ENCODE measurements at regions not wholly inside any gene's neighbourhood (a gene's known extent, or its start where the extent isn't known, plus 50 kb on each side); places are given as distances from the start of the nearest gene placed in this dataset.

DNA sequence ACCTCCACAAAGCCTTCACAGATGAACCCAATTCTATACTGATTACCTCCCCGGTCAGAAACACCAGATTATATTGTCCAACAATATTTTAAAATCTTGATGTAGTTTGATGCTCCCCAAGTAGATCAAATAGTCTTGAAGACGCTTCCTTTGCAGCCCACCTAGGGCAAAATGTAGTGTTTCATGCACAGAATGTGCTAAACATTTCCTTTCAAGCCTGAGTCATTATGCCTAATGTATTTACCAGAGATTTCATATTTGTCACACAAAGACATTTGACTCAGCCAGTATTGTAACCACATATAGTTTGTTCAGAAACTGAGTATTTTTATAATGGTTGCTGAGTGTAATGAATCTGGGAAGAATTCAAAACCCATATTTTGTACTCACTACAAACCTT, 1396.8 kb downstream of the LRRC4C start:
- H3K27ac ChIP-seq (ENCODE audit: low read depth in 1 of 2, low read length in 2 of 2): no peak overlapping the region
- H3K4me1 ChIP-seq (ENCODE audit: control insufficient read depth in 1 of 2, insufficient read depth in 2 of 2, low read length in 2 of 2): no peaks in the 10 kb centered on the region
- WGBS, 2 donors: 85 to 89% methylated on average over 2 of the region's 2 CpGs
- H3K27me3 ChIP-seq (ENCODE audit: control insufficient read depth in 1 of 2, insufficient read depth in 2 of 2, low read length in 1 of 2): no peaks in the 10 kb centered on the region
- H3K4me3 ChIP-seq (ENCODE audit: low read length in 2 of 2): no peak overlapping the region
- H3K9me3 ChIP-seq (ENCODE audit: control insufficient read depth, low read length): no peaks in the 10 kb centered on the region
- intact Hi-C loops (cut with DNase I): no loop called here
- DNase-seq (no peak), ATAC-seq (ENCODE audit: low FRiP score) (no peak)
- H3K36me3 ChIP-seq (ENCODE audit: control insufficient read depth in 1 of 2, insufficient read depth in 2 of 2, low read length in 1 of 2): no peaks in the 10 kb centered on the region

DNA sequence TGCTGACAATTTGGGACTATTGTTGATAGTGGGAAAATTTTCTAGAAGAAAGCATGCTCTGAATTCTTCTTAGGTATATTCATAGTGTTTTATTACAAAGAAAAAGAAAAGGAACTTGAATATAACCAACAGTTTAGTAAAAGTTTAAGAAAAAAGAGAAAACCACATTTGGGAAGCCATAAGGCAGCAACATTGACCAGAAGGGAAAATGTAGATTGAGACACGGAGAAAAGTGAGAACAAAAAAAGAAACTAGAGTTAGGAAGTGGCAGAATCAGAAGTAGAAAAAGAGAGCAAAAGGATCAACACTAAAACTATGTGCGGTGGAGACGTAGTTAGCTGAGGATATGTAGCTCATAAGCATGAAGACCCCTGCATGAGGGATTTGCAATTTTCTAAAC, 1398.2 kb downstream of the LRRC4C start:
- Histone ChIP-seq H3K27ac (ENCODE audit: low read depth in 1 of 2, low read length in 2 of 2) (no peak overlapping the region), H3K9me3 (ENCODE audit: control insufficient read depth, low read length) (no peaks in the 10 kb centered on the region), H3K27me3 (ENCODE audit: control insufficient read depth in 1 of 2, insufficient read depth in 2 of 2, low read length in 1 of 2) (no peaks in the 10 kb centered on the region), H3K4me3 (ENCODE audit: low read length in 2 of 2) (no peak overlapping the region), H3K4me1 (ENCODE audit: control insufficient read depth in 1 of 2, insufficient read depth in 2 of 2, low read length in 2 of 2) (no peaks in the 10 kb centered on the region), H3K36me3 (ENCODE audit: control insufficient read depth in 1 of 2, insufficient read depth in 2 of 2, low read length in 1 of 2) (no peaks in the 10 kb centered on the region)
- DNase-seq (no peak), ATAC-seq (ENCODE audit: low FRiP score) (no peak)
- 73 to 86% methylated on average over 3 of the region's 3 CpGs for WGBS, 2 donors
- intact Hi-C loops (cut with DNase I): no loop called here

DNA sequence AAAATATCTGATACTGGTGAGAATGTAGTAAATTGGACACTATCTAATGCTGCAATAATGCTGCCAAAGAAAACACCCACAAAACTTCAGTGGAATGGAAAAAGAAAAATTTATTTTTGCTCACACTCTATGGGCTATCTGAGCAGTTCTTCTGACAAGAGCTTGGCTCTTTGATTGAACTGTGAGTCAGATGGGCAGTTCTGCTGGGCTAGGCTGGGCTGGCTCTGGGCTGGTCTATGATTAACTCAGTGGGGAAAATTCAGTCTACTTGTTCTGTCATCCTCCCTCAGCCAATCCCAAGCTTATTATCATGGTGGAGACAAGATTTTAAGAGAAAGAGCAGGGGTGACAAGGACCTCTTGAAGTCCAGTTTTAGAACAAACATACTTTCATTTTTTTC, 1404.8 kb downstream of the LRRC4C start:
- no peaks in the 10 kb centered on the region for H3K36me3 ChIP-seq (ENCODE audit: control insufficient read depth in 1 of 2, insufficient read depth in 2 of 2, low read length in 1 of 2)
- H3K27me3 ChIP-seq (ENCODE audit: control insufficient read depth in 1 of 2, insufficient read depth in 2 of 2, low read length in 1 of 2): no peaks in the 10 kb centered on the region
- DNase-seq: no peak
- H3K27ac ChIP-seq (ENCODE audit: low read depth in 1 of 2, low read length in 2 of 2): no peak overlapping the region
- intact Hi-C loops (cut with DNase I): no loop called here
- no peaks in the 10 kb centered on the region for H3K9me3 ChIP-seq (ENCODE audit: control insufficient read depth, low read length)
- no peak overlapping the region for H3K4me3 ChIP-seq (ENCODE audit: low read length in 2 of 2)
- ATAC-seq (ENCODE audit: low FRiP score): no peak
- peaks cover 2 to 3% of the 10 kb centered on the region in 2 donors for H3K4me1 ChIP-seq (ENCODE audit: control insufficient read depth in 1 of 2, insufficient read depth in 2 of 2, low read length in 2 of 2)

DNA sequence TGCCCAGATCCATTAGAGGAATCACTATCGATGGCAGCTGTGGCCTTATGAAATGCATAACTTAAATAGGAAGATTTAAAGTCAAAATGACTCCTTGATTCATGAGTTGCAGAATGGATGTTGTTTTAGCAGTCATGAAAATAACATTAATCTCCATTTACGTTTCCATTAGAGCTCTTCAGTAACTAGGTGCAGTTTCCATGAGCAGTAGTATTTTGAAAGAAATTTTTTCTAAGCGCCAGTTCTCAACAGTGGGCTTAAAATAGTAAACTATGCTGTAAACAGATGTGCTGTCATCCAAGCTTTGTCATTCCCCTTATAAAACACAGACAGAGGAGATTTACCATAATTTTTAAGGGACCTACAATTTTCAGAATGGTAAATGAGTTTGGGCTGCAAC, 1414.1 kb downstream of the LRRC4C start:
- Histone ChIP-seq H3K27me3 (ENCODE audit: control insufficient read depth in 1 of 2, insufficient read depth in 2 of 2, low read length in 1 of 2) (no peaks in the 10 kb centered on the region), H3K4me3 (ENCODE audit: low read length in 2 of 2) (no peak overlapping the region), H3K27ac (ENCODE audit: low read depth in 1 of 2, low read length in 2 of 2) (no peak overlapping the region), H3K4me1 (ENCODE audit: control insufficient read depth in 1 of 2, insufficient read depth in 2 of 2, low read length in 2 of 2) (no peaks in the 10 kb centered on the region), H3K36me3 (ENCODE audit: control insufficient read depth in 1 of 2, insufficient read depth in 2 of 2, low read length in 1 of 2) (no peaks in the 10 kb centered on the region), H3K9me3 (ENCODE audit: control insufficient read depth, low read length) (no peaks in the 10 kb centered on the region)
- ATAC-seq (ENCODE audit: low FRiP score) (no peak), DNase-seq (no peak)
- 58 to 60% methylated on average over 3 of the region's 3 CpGs for WGBS, 2 donors
- intact Hi-C loops (cut with DNase I): no loop called here

DNA sequence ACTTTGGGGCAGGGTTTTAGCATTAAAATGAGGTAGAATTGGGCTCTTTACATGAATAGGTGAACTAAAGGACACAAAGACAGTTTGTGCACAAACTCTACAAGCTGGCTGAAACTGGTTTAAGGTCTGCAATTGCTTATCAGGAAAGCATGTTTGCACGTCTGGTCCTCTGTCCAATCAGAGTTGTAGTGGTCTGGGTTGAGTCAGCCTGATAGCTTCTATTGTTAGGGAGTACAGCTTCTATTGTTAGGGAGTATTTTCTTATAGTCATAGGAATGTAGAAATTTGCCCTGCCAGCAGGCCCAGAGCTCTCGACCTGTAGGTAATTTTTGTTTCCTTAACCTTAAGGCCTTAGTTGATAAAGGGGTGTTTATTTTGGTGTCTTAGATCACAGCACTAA, 1422.4 kb downstream of the LRRC4C start:
- H3K36me3 ChIP-seq (ENCODE audit: control insufficient read depth in 1 of 2, insufficient read depth in 2 of 2, low read length in 1 of 2): no peaks in the 10 kb centered on the region
- H3K4me3 ChIP-seq (ENCODE audit: low read length in 2 of 2): no peak overlapping the region
- 11 to 15% methylated on average over 2 of the region's 2 CpGs for WGBS, 2 donors
- no peak overlapping the region for H3K27ac ChIP-seq (ENCODE audit: low read depth in 1 of 2, low read length in 2 of 2)
- H3K4me1 ChIP-seq (ENCODE audit: control insufficient read depth in 1 of 2, insufficient read depth in 2 of 2, low read length in 2 of 2): no peaks in the 10 kb centered on the region
- ATAC-seq (ENCODE audit: low FRiP score) (no peak), DNase-seq (no peak)
- intact Hi-C loops (cut with DNase I): no loop called here
- no peaks in the 10 kb centered on the region for H3K27me3 ChIP-seq (ENCODE audit: control insufficient read depth in 1 of 2, insufficient read depth in 2 of 2, low read length in 1 of 2)
- H3K9me3 ChIP-seq (ENCODE audit: control insufficient read depth, low read length): no peaks in the 10 kb centered on the region

DNA sequence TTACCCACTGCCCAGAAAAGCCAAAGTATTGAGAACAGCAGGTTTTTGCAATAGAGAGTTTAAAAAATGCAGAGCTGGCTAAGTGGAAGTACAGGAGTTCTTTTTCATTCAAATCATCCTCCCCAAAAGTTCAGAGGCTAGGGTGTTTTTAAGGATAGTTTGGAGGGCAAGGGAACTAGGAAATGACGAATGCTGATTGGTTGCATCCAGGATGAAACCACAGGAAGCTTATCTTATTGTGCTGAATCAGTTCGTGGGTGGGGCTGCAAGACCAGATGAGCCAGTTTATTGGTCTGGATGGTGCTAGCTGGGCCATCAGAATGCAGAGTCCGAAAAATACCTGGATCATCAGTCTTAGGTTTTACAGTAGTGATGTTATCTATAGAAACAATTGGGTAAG, 1427.1 kb downstream of the LRRC4C start:
- no peaks in the 10 kb centered on the region for H3K4me1 ChIP-seq (ENCODE audit: control insufficient read depth in 1 of 2, insufficient read depth in 2 of 2, low read length in 2 of 2)
- 79 to 84% methylated on average over 3 of the region's 3 CpGs for WGBS, 2 donors
- DNase-seq: no peak
- intact Hi-C loops (cut with DNase I): no loop called here
- H3K27ac ChIP-seq (ENCODE audit: low read depth in 1 of 2, low read length in 2 of 2): no peak overlapping the region
- H3K9me3 ChIP-seq (ENCODE audit: control insufficient read depth, low read length): no peaks in the 10 kb centered on the region
- no peak overlapping the region for H3K4me3 ChIP-seq (ENCODE audit: low read length in 2 of 2)
- ATAC-seq (ENCODE audit: low FRiP score): no peak
- no peaks in the 10 kb centered on the region for H3K27me3 ChIP-seq (ENCODE audit: control insufficient read depth in 1 of 2, insufficient read depth in 2 of 2, low read length in 1 of 2)
- no peaks in the 10 kb centered on the region for H3K36me3 ChIP-seq (ENCODE audit: control insufficient read depth in 1 of 2, insufficient read depth in 2 of 2, low read length in 1 of 2)

DNA sequence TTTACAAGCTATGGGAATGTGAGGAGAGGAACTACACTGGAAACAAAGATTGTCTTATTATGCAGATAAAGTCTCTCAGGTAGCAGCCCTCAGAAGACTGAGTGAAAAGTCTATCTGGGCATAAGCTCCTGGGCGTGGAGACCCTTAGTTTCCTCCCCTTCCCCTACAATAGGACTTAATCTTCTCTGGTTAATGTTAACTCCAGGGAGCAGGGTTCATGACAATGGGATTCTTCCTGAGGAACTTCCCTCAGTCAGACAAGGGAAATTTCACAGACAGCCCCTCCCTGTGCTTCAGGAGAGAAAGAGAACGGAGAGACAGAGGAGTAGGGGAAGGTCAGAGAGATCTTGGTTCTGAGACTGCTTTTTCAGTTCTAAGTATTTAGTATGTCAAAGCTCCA, 1428.6 kb downstream of the LRRC4C start:
- Histone ChIP-seq H3K27me3 (ENCODE audit: control insufficient read depth in 1 of 2, insufficient read depth in 2 of 2, low read length in 1 of 2) (no peaks in the 10 kb centered on the region), H3K9me3 (ENCODE audit: control insufficient read depth, low read length) (no peaks in the 10 kb centered on the region), H3K36me3 (ENCODE audit: control insufficient read depth in 1 of 2, insufficient read depth in 2 of 2, low read length in 1 of 2) (no peaks in the 10 kb centered on the region), H3K4me1 (ENCODE audit: control insufficient read depth in 1 of 2, insufficient read depth in 2 of 2, low read length in 2 of 2) (no peaks in the 10 kb centered on the region), H3K4me3 (ENCODE audit: low read length in 2 of 2) (no peak overlapping the region), H3K27ac (ENCODE audit: low read depth in 1 of 2, low read length in 2 of 2) (no peak overlapping the region)
- DNase-seq (no peak), ATAC-seq (ENCODE audit: low FRiP score) (no peak)
- intact Hi-C loops (cut with DNase I): no loop called here
- WGBS, 2 donors: 81 to 88% methylated on average over 2 of the region's 2 CpGs

DNA sequence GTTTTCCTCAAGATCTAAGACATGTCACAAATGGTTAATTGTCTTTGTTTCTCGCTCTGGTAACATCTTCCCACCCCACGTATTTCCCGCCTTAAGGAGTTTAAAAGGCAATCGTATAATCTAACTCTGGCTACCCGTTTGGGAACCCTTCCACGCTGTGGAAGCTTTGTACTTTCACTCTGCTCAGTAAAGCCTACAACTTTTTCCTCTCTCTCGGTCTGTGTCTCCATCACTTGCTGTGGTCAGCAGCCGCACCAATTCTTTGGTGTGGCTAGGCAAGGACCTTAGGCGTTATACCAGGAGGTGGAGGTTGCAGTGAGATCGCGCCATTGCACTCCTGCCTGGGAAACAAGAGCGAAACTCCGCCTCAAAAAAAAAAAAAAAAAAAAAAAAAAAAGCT, 1430.1 kb downstream of the LRRC4C start:
- DNase-seq: no peak
- 70 to 73% methylated on average over 13 of the region's 13 CpGs for WGBS, 2 donors
- no peaks in the 10 kb centered on the region for H3K4me1 ChIP-seq (ENCODE audit: control insufficient read depth in 1 of 2, insufficient read depth in 2 of 2, low read length in 2 of 2)
- no peak for ATAC-seq (ENCODE audit: low FRiP score)
- no peaks in the 10 kb centered on the region for H3K9me3 ChIP-seq (ENCODE audit: control insufficient read depth, low read length)
- H3K4me3 ChIP-seq (ENCODE audit: low read length in 2 of 2): no peak overlapping the region
- H3K27me3 ChIP-seq (ENCODE audit: control insufficient read depth in 1 of 2, insufficient read depth in 2 of 2, low read length in 1 of 2): no peaks in the 10 kb centered on the region
- H3K27ac ChIP-seq (ENCODE audit: low read depth in 1 of 2, low read length in 2 of 2): no peak overlapping the region
- no peaks in the 10 kb centered on the region for H3K36me3 ChIP-seq (ENCODE audit: control insufficient read depth in 1 of 2, insufficient read depth in 2 of 2, low read length in 1 of 2)
- intact Hi-C loops (cut with DNase I): no loop called here

DNA sequence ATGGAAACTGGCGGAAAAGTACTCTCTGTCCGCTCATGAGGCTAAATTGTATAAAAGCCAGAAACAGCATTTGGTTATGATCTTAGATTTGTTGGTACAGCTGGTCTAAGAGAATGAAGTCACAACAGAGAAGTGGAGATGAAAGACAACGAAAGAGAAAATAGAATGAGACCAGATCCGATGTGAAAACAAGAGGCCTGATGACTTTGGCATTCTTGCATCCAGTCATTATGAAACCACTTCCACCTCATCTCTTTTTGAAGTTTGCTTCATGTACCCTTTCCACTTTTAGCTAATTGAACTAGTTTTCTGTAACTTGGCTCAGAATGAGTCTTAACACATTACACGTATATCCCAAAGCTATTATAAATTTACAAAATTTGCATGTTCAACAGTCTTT, 1431.7 kb downstream of the LRRC4C start:
- Histone ChIP-seq H3K4me1 (ENCODE audit: control insufficient read depth in 1 of 2, insufficient read depth in 2 of 2, low read length in 2 of 2) (no peaks in the 10 kb centered on the region), H3K27me3 (ENCODE audit: control insufficient read depth in 1 of 2, insufficient read depth in 2 of 2, low read length in 1 of 2) (no peaks in the 10 kb centered on the region), H3K36me3 (ENCODE audit: control insufficient read depth in 1 of 2, insufficient read depth in 2 of 2, low read length in 1 of 2) (no peaks in the 10 kb centered on the region), H3K4me3 (ENCODE audit: low read length in 2 of 2) (no peak overlapping the region), H3K27ac (ENCODE audit: low read depth in 1 of 2, low read length in 2 of 2) (no peak overlapping the region), H3K9me3 (ENCODE audit: control insufficient read depth, low read length) (no peaks in the 10 kb centered on the region)
- 76 to 78% methylated on average over 5 of the region's 5 CpGs for WGBS, 2 donors
- intact Hi-C loops (cut with DNase I): no loop called here
- DNase-seq: no peak
- no peak for ATAC-seq (ENCODE audit: low FRiP score)

DNA sequence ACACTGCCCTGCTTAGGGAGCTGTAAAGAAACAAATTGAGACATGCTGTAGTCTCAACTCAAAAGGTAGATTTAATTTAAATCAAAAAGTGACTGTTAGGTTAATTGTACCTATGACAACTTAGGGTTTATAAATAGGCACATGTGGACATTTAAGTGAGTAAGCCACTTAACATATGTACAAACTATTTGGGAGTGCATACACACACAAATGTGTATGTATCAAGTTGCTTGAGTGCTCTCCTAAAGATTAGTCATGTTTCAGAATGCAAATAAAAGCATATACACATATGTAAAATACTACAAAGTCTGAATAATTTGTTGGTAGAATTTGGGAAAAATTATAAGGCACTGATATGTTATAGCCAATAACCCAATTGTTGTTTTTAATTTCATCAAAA, 1435.7 kb downstream of the LRRC4C start:
- ATAC-seq (ENCODE audit: low FRiP score): no peak

More for the DNA sequence above, 1435.7 kb downstream of the LRRC4C start:
- intact Hi-C loops (cut with DNase I): no loop called here
- Histone ChIP-seq H3K27ac (ENCODE audit: low read depth in 1 of 2, low read length in 2 of 2) (no peak overlapping the region), H3K4me1 (ENCODE audit: control insufficient read depth in 1 of 2, insufficient read depth in 2 of 2, low read length in 2 of 2) (no peaks in the 10 kb centered on the region), H3K9me3 (ENCODE audit: control insufficient read depth, low read length) (no peaks in the 10 kb centered on the region), H3K27me3 (ENCODE audit: control insufficient read depth in 1 of 2, insufficient read depth in 2 of 2, low read length in 1 of 2) (no peaks in the 10 kb centered on the region), H3K36me3 (ENCODE audit: control insufficient read depth in 1 of 2, insufficient read depth in 2 of 2, low read length in 1 of 2) (no peaks in the 10 kb centered on the region), H3K4me3 (ENCODE audit: low read length in 2 of 2) (no peak overlapping the region)
- no peak for DNase-seq

All from aorta (tissue), 5 donors.